Upper lobe of left lung (tissue), 6 donors: ENCODE measurements at regions not wholly inside any gene's neighbourhood (a gene's known extent, or its start where the extent isn't known, plus 50 kb on each side); places are given as distances from the start of the nearest gene placed in this dataset.

Experiments
- ATAC-seq, 2 donors: fragments of 200-7000 bp; cut with Tn5 transposase; one replicate each; pipeline ENCODE4 v1.9.1; 2022; ENCODE audit warnings: mild to moderate bottlenecking in 2 of 2, moderate library complexity in 2 of 2; ENCODE audit not compliant: low FRiP score in 2 of 2
- DNase-seq, 2 donors: peaks; one replicate each; pipeline ENCODE4 v3.0.0-alpha.2; 2019 to 2020
- H3K27ac ChIP-seq, 4 donors: fragments of 200-600 bp; sonication (generic); one replicate each; pipeline ENCODE4 v1.5.1; 2016 to 2019
- H3K27me3 ChIP-seq, 4 donors: fragments of 200-600 bp; sonication (generic); one replicate each; pipeline ENCODE4 v1.5.1; 2017 to 2019
- H3K36me3 ChIP-seq, 4 donors: fragments of 200-600 bp; sonication (generic); one replicate each; pipeline ENCODE4 v1.5.1; 2016 to 2019
- H3K4me1 ChIP-seq, 4 donors: fragments of 200-600 bp; sonication (generic); one replicate each; pipeline ENCODE4 v1.5.1; 2018 to 2019
- H3K4me3 ChIP-seq, 4 donors: fragments of 200-600 bp; sonication (generic); one replicate each; pipeline ENCODE4 v1.5.1; 2017 to 2019; ENCODE audit warnings: mild to moderate bottlenecking in 2 of 4, moderate library complexity in 1 of 4
- H3K9me3 ChIP-seq, 4 donors: fragments of 200-600 bp; sonication (generic); one replicate each; pipeline ENCODE4 v1.5.1; 2018 to 2019
- EP300 ChIP-seq, 4 donors: sonication (generic); formaldehyde crosslinking; IDR thresholded peaks; one replicate each; pipeline ENCODE4 v1.5.1; 2017; ENCODE audit warnings: antibody characterized with exemption in 4 of 4, control low read depth in 2 of 4
- POLR2A ChIP-seq, 4 donors: fragments of 450-650 bp; IDR thresholded peaks; one replicate each; pipeline ENCODE4 v1.5.1; 2016 to 2017; ENCODE audit warnings: antibody characterized with exemption in 4 of 4, mild to moderate bottlenecking in 2 of 4
- POLR2AphosphoS5 ChIP-seq, 2 donors: sonication (generic); formaldehyde crosslinking; IDR thresholded peaks; one replicate each; pipeline ENCODE4 v1.5.1; 2017; ENCODE audit warnings: antibody characterized with exemption in 2 of 2
- WGBS, 2 donors: methylation state at CpG; one replicate each; pipeline ENCODE4 v1.1.5; 2017 to 2018; 5-methylcytosine and 5-hydroxymethylcytosine counted together
- TF ChIP-seq, protein P1 (sequence below), 6 experiments: fragments of 450-650 bp in 4 of 6; fragments of 200-600 bp in 2 of 6; sonication (generic) in 2 of 6; IDR thresholded peaks; one replicate each; pipeline ENCODE4 v1.5.1; 2016 to 2019; ENCODE audit warnings: antibody characterized with exemption in 6 of 6
- donor health status: DM: no; HTN: no; CAD: no; lungs with moderate emphysema.
- donor health status: DM: no; HTN: yes; CAD: no; lungs with severe emphysema.

DNA sequence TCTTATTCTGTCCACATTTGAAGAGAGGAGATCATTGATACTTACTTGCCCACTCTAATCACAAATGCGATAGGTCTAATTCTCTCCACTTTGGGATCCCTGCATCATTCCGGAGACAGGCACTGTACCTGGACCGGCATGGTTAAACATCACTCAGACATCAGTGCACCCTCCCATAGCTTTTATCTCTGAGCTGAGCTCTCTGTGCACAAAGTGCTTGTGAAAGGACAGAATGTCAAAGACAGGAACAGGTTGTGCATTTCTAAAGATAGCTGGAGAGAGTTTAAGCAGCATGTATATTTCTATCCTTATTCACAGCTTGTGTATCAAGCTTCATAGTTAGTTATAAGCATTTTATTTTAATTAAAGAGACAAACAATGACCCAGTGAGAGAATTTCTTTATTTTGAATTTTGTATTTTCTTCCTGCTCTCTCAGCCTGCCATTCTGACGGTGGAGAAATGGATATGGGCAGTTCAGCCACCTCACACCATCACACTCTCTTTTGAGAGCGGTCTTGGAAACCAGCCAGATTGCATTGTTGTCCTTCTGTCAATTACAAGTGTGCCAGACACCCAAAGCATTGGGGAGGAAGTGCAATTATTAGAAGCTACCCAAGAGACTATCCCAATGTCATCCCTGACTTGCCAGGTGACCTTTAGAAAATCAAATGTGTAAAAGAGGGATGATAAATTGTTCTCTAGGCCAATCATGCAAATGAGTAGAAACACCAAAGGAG lies 65.2 kb upstream of the CHL1 start:
- 79 to 86% methylated on average over 5 of the region's 5 CpGs for WGBS, 2 donors

DNA sequence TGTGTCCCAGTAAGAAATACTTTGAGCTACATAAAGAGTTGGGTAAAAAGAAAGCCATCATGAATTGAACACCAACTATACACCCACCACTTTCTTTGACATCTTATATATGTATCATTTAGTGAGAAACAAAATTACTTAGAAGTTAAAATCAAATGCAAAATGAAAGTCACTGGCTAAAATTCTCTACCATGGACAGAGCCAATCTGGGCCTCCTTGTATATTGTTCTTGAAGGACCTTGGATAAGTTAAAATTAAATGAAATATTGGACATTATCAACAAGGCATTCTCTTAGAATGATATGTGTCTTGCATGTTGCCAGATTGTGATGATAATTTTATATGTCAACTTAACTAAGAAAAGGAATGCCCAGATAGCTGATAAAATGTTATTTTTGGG lies 64.2 kb upstream of the CHL1 start:
- H3K27me3 ChIP-seq = no peaks in the 10 kb centered on the region
- TF ChIP-seq POLR2A (IDR thresholded peaks at IDR 0.05) (no peak), EP300 (IDR thresholded peaks at IDR 0.05) (no peak), POLR2AphosphoS5 (IDR thresholded peaks at IDR 0.05) (no peak)
- TF ChIP-seq, protein P1, sequence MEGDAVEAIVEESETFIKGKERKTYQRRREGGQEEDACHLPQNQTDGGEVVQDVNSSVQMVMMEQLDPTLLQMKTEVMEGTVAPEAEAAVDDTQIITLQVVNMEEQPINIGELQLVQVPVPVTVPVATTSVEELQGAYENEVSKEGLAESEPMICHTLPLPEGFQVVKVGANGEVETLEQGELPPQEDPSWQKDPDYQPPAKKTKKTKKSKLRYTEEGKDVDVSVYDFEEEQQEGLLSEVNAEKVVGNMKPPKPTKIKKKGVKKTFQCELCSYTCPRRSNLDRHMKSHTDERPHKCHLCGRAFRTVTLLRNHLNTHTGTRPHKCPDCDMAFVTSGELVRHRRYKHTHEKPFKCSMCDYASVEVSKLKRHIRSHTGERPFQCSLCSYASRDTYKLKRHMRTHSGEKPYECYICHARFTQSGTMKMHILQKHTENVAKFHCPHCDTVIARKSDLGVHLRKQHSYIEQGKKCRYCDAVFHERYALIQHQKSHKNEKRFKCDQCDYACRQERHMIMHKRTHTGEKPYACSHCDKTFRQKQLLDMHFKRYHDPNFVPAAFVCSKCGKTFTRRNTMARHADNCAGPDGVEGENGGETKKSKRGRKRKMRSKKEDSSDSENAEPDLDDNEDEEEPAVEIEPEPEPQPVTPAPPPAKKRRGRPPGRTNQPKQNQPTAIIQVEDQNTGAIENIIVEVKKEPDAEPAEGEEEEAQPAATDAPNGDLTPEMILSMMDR (IDR thresholded peaks at IDR 0.05) = no peak
- H3K27ac ChIP-seq = no peak overlapping the region
- no peaks in the 10 kb centered on the region for H3K36me3 ChIP-seq
- no peaks in the 10 kb centered on the region for H3K9me3 ChIP-seq
- ATAC-seq = no peak
- H3K4me1 ChIP-seq = no peaks in the 10 kb centered on the region
- DNase-seq = no peak
- no peak overlapping the region for H3K4me3 ChIP-seq

More for the DNA sequence above, 65.2 kb upstream of the CHL1 start:
- DNase-seq = no peak
- no peaks in the 10 kb centered on the region for H3K4me1 ChIP-seq
- H3K27me3 ChIP-seq = no peaks in the 10 kb centered on the region
- ATAC-seq = no peak
- TF ChIP-seq POLR2A (IDR thresholded peaks at IDR 0.05) (no peak), EP300 (IDR thresholded peaks at IDR 0.05) (no peak), POLR2AphosphoS5 (IDR thresholded peaks at IDR 0.05) (no peak)
- TF ChIP-seq, protein P1 (IDR thresholded peaks at IDR 0.05) = no peak
- no peaks in the 10 kb centered on the region for H3K9me3 ChIP-seq
- H3K4me3 ChIP-seq = no peak overlapping the region
- no peak overlapping the region for H3K27ac ChIP-seq
- no peaks in the 10 kb centered on the region for H3K36me3 ChIP-seq

DNA sequence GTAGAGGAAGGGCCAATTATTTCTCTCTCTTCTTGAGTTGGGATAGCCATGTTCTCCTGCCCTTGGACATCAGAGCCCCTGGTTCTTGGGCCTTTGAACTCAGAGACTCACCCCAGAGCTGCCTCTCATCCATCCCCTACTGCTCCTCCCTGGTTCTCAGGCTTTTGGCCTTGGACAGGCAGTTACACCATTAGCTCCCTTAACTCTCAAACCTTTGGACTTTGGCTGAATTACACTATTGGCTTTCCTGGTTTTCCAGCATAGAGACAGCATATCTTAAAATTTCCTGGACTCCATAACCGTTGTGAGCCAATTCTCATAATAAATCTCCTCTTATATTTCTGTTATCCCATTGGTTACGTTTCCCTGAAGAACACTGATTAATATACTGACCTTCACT lies 63.7 kb upstream of the CHL1 start:
- ATAC-seq = no peak

DNA sequence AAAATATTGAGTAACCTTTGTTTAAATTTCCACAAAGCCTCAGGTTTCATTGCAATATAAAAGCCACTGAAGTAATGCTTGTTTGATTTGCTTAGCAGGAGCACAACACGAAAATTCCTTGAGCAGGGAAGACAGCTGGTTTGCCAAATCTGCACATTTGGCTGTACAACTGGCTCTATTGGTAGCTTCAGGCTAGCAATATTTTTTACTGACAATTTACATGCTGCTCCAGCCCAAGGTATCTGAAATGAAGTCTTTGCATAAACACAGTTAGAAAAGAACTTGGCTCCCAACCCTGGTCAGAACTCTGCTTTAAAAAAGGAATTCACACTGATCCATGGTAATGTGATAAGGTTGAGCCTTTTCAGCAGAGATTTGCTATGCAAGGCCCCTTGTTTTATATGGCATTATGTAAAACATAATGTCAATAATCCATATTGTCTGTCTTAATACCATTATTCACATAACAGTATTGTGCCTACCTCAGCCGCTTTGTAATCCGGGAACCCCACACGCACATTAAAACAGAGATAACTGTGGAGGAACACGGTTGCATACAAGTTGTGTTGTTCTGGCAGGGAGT lies 55.7 kb upstream of the CHL1 start:
- Histone ChIP-seq H3K27me3 (no peaks in the 10 kb centered on the region), H3K4me1 (no peaks in the 10 kb centered on the region), H3K36me3 (no peaks in the 10 kb centered on the region), H3K9me3 (no peaks in the 10 kb centered on the region), H3K27ac (no peak overlapping the region), H3K4me3 (no peak overlapping the region)
- TF ChIP-seq EP300 (IDR thresholded peaks at IDR 0.05) = no peak
- TF ChIP-seq POLR2AphosphoS5 (IDR thresholded peaks at IDR 0.05) = no peak
- TF ChIP-seq POLR2A (IDR thresholded peaks at IDR 0.05) = no peak
- TF ChIP-seq, protein P1 (IDR thresholded peaks at IDR 0.05) = no peak
- 76 to 82% methylated on average over 5 of the region's 5 CpGs for WGBS, 2 donors
- ATAC-seq = no peak
- DNase-seq = no peak

More for the DNA sequence above, 63.7 kb upstream of the CHL1 start:
- Histone ChIP-seq H3K4me3 (no peak overlapping the region), H3K4me1 (no peaks in the 10 kb centered on the region), H3K27me3 (no peaks in the 10 kb centered on the region), H3K27ac (no peak overlapping the region), H3K36me3 (no peaks in the 10 kb centered on the region), H3K9me3 (no peaks in the 10 kb centered on the region)
- WGBS, 2 donors = 67 to 68% methylated on average over 2 of the region's 2 CpGs
- TF ChIP-seq POLR2A (IDR thresholded peaks at IDR 0.05) (no peak), POLR2AphosphoS5 (IDR thresholded peaks at IDR 0.05) (no peak), EP300 (IDR thresholded peaks at IDR 0.05) (no peak)
- TF ChIP-seq, protein P1 (IDR thresholded peaks at IDR 0.05) = no peak
- DNase-seq = no peak
